GM19328 (cell line): ENCODE measurements at regions not wholly inside any gene's neighbourhood (a gene's known extent, or its start where the extent isn't known, plus 50 kb on each side); places are given as distances from the start of the nearest gene placed in this dataset.

Experiments used
- ATAC-seq: cut with Tn5 transposase; IDR thresholded peaks from one replicate; pipeline ENCODE4 v1.9.1; 2021; ENCODE audit warnings: mild to moderate bottlenecking, moderate library complexity; ENCODE audit not compliant: unreplicated experiment

DNA sequence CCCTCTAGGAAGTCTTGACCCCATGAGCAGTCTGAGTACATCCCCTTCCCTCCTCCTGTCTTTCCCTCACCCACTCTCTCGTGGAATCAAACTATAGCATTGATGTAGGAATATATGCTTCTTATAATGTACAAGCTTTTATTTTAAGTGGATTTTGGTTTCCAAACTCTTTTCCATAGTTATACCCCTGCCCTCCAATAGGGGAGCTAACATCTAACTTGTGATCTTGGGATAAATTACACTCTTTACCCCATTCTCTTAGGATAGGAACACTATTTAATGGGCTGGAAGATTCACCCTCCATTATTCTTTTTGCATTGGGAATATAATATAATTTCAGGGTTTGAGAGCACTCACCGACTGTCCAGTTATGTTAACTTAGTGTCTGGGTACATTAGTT, 465.9 kb downstream of the GATA3 start:
- ATAC-seq: no peak

- no peak for ATAC-seq
Observed at GRCh38 chr10:8527773-8528172, 473.3 kb downstream of the GATA3 start.

DNA sequence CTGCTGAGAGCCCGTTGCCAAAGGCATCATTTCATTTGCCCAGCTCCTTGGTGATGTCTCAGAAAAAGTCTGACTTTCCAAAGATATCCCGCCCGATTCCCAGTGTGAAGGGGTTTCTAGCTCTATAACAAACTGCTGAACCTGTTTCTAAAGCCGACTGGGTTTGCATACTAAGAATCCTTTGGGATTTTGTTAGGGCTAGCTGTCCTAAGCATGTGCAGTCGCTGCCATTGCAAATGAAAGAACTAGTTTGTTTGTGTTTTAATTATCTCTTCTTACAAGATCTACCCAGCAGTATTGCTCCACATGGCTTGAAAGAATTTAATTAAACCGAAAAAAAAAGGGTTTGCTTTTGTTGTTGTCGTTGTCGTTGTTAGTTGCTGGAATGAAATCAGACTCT, 476.6 kb downstream of the GATA3 start:
- ATAC-seq: no peak

DNA sequence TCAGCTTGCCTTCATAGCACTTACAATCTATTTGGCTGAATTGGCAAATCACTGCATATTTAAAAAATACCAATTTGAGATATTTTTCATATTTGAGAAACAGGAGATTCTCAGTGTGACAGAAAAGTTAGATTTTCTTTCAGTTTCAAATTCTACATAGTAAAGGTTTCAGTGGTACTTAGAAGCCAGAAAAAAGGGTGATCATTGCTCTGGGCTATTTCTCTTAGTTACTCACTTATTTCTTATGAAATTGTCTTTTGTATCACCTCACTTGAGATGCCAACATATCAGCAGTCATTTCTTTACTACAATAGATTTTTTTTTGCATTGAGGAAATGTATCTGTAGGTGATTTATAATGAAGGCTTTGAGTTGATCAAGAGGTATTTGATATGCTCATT, 478.2 kb downstream of the GATA3 start:
- ATAC-seq: no peak

- no peak for ATAC-seq
Observed at GRCh38 chr10:8533462-8533861, 479.0 kb downstream of the GATA3 start.

DNA sequence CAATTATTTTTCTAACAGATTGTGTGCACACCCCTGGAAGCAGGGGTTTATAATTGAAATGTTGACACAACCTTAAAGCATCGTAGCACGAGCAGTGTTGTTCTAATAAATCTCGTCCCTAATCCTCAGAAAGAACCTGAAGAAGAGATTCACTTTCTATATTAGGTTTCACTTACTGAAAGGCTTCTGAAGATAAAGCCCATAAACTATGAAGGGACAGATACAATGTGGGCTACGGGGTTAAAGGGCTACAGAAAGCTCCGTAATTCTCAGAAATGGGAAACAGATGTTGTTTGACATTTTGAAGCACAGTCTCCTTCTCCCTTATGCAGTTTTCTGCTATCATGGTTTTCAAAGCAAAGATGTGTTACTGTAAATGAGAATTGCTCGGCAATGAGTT, 479.6 kb downstream of the GATA3 start:
- ATAC-seq: no peak

- no peak for ATAC-seq
Observed at GRCh38 chr10:8534891-8535290, 480.4 kb downstream of the GATA3 start.

DNA sequence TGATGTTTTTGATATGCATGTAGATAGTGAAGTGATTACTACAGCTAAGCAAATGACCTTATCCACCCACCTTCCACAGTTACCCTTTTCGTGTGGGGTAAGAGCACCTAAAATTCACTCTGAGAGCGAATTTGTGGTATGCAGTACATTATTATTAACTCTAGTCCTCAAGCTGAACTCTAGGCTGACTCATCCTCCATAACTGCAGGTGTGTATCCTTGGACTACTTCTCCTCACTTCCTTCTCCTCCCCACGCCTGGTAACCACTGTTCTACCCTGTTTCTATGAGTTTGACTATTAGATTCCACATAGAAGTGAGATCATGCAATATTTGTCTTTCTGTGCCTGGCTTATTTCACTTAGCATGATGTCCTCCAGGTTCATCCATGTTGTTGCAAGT, 484.6 kb downstream of the GATA3 start:
- ATAC-seq: no peak

DNA sequence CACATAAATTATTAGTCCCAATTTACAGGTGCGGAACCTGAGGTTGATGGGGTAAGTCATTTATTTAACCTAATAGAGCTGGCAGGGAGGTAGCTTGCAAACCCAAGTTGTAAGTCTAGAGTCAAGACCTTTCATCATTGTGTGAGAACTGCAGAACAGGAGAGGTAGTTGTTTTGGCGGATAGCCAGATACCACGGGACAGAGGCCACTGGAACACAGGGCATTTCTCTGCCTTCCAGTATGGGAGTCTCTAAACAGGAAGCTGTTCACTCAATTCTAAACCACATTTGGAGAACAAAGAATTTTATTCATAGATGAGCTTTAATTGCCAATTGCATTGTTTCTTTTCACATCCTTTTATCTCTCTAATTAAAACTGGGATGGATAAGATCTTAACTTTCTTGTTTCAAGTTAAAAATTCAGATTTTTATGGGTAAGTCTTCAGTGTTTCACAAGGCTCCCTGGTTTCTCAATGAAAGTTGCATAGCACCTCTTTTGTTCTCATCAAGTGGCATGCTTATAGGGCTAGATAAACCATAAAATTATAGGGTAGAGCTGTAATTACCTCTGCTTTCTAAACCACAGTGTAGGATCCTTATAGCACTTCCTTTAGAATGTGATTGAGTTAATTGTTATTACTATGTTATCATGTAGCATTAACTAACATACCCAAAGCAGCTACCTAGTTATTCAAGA, 489.0 kb downstream of the GATA3 start:
- no peak for ATAC-seq

- no peak for ATAC-seq
Observed at GRCh38 chr10:8544057-8544380, 489.5 kb downstream of the GATA3 start.

DNA sequence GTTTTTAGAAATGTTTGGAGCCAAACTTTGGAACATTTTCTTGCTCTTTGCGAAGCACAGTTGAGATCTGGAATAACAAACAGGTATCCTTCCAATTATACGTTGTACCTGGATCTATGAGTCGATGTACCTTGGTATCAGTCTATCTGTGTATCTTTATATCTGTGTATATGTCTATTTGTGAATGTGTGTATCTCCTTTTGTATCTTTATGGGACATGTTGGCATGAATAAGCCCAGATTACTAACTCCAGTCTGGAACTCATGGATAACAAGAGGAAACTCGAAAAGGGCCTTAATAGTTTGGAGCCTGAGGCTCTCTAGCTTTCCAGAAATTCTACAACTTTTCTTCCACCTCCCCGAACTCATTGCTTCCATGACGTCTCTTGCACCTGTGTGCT, 490.0 kb downstream of the GATA3 start:
- no peak for ATAC-seq

- no peak for ATAC-seq
Observed at GRCh38 chr10:8554574-8554973, 500.1 kb downstream of the GATA3 start.

DNA sequence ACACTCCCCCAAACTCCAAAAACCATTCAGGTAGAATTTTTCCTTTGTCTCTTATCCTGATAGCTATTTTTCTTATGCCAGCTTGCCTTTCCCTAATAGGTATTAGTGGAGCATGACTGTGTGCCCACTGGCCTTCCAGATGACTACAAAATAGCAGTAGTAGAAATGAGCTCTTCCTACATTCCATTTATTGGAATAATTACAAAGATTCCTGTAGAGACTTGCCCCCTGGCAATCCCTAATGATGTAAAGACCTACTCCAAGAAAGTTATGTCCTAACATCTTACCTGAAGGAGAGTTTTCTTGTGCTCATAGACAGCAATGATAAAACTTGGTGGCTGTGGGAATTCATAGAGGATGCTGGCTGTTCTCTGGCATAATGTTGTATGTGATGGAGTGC, 501.8 kb downstream of the GATA3 start:
- ATAC-seq: no peak

- ATAC-seq: no peak
Observed at GRCh38 chr10:8563478-8563877, 509.0 kb downstream of the GATA3 start.

GRCh38 chr10:8566737-8567136, 512.2 kb downstream of the GATA3 start:
- ATAC-seq: no peak

DNA sequence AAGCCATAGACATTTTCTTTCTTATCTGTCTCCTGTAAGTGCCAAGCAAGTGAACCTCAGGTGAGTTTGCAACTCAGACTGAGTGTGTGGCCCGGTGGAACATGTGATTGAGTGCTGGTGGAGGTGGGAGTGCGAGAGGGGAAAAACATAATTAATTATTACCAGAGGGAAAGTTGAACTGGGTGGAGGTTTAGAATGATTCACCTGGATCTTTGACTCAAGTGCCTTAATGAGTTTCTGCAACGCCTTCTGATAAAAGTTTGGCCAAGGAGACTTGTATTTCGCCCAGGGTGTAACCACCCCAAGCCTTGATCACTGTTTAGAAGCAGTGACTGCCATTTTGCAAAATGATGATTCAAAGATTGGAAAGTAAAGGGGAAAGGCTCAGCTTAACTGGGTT, 513.9 kb downstream of the GATA3 start:
- no peak for ATAC-seq

DNA sequence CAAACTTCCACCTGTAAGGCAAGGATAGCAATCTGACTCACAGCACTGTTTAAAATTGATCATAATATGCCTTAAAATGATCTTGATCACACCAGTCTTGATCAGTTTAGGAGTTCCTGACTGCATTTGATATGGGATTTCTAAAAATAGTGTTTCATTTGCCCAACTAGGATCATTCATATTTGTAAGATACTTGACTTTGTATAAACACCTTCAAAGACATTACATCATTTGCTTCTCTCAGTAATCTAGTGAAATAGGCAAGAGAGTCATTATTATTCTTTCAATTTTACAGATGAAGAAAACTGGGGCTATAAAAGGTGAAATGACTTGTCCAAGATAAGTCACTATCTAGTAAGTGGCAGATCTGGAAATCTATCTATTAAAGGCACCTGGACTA, 521.1 kb downstream of the GATA3 start:
- no peak for ATAC-seq

DNA sequence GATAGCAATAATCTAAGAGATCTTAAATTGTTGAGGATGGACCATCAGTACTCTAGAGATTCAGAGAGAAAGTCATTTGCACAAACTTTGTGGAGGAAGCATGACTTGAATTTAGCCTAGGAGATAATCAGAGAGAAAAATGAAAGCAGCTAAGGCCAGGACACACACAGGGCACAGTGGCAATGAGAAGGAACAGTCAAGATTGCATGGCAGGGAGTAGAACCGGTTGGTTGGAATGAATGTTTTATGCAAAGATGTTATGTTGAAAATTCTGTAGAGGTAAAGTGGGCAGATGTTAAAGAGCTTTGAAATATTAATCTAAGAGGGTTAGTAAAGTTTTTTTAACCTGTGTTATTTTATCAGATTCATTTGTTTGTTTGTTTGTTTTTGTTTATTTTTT, 521.8 kb downstream of the GATA3 start:
- ATAC-seq: no peak

GRCh38 chr10:8576911-8577310, 522.4 kb downstream of the GATA3 start:
- ATAC-seq: no peak

GRCh38 chr10:8577686-8578085, 523.2 kb downstream of the GATA3 start:
- no peak for ATAC-seq

GRCh38 chr10:8581521-8582225, 527.2 kb downstream of the GATA3 start:
- no peak for ATAC-seq

DNA sequence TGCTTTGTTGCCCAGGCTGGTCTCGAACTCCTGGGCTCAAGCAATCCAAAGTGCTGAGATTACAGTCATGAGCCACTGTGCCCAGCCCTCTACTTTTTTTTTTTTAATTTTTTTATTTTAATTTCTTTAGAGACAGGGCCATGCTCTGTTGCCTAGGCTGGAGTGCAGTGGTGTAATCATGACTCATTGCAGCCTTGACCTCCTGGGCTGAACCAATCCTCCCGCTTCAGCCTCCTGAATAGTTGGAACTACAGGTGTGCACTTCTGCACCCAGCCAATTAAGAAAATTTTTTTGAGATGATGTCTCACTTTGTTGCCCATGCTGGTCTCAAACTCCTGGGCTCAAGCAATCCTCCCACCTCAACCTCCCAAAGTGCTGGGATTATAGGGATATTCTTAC, 528.6 kb downstream of the GATA3 start:
- ATAC-seq: no peak

GRCh38 chr10:8584666-8585065, 530.2 kb downstream of the GATA3 start:
- no peak for ATAC-seq
